WTC11 (cell line): ENCODE measurements at regions not wholly inside any gene's neighbourhood (a gene's known extent, or its start where the extent isn't known, plus 50 kb on each side); places are given as distances from the start of the nearest gene placed in this dataset.

Experiments
- ATAC-seq: fragments of 200-7000 bp; cut with Tn5 transposase; 2 replicates; pipeline ENCODE4 v1.10.0; 2021; ENCODE audit warnings: mild to moderate bottlenecking, moderate library complexity
- CTCF ChIA-PET: fragments of 300-600 bp; sonication (Branson Sonifier 250); formaldehyde crosslinking; loops from one replicate; lab custom pipeline; 2021; ENCODE audit warnings: antibody characterized with exemption; lab: Charles Lee
- POLR2A ChIA-PET: fragments of 350-600 bp; sonication (Branson Sonifier 250); formaldehyde crosslinking; loops from one replicate; lab custom pipeline; 2021; ENCODE audit warnings: antibody characterized with exemption; lab: Charles Lee
- DNase-seq: peaks from one replicate; pipeline ENCODE4 v3.0.0; 2021; ENCODE audit warnings: low spot score
- H3K27ac Mint-ChIP-seq: 2 replicates; pipeline ENCODE4 v1.8.0; 2021; ENCODE audit warnings: mixed read lengths
- H3K27me3 Mint-ChIP-seq: 2 replicates; pipeline ENCODE4 v1.8.0; 2021; ENCODE audit warnings: low read depth, mild to moderate bottlenecking, moderate library complexity, mixed read lengths
- H3K36me3 Mint-ChIP-seq: 2 replicates; pipeline ENCODE4 v1.8.0; 2021; ENCODE audit warnings: mixed read lengths
- H3K4me1 Mint-ChIP-seq: 2 replicates; pipeline ENCODE4 v1.8.0; 2022; ENCODE audit warnings: mixed read lengths
- H3K4me3 Mint-ChIP-seq: 2 replicates; pipeline ENCODE4 v1.8.0; 2021; ENCODE audit warnings: mild to moderate bottlenecking, moderate library complexity, mixed read lengths
- H3K9me3 Mint-ChIP-seq: 2 replicates; pipeline ENCODE4 v1.8.0; 2021; ENCODE audit warnings: mixed read lengths
- CREB1 ChIP-seq: sonication (generic); formaldehyde crosslinking; IDR thresholded peaks from 2 replicates; pipeline ENCODE4 v1.8.0; 2023; ENCODE audit warnings: mild to moderate bottlenecking, missing genetic modification reagents
- E2F5 ChIP-seq: sonication (generic); formaldehyde crosslinking; IDR thresholded peaks from 2 replicates; pipeline ENCODE4 v1.8.1; 2022; ENCODE audit warnings: mild to moderate bottlenecking, moderate library complexity, missing genetic modification reagents
- ERG ChIP-seq: fragments of 250-450 bp; sonication (Bioruptor Pico); IDR thresholded peaks from 2 replicates; pipeline ENCODE4 v1.8.0; 2021; ENCODE audit warnings: mild to moderate bottlenecking
- FOXP4 ChIP-seq: sonication (generic); formaldehyde crosslinking; IDR thresholded peaks from 2 replicates; pipeline ENCODE4 v1.8.0; 2022; ENCODE audit warnings: mild to moderate bottlenecking, missing genetic modification reagents
- HMGA2 ChIP-seq: fragments of 250-450 bp; sonication (Bioruptor Pico); IDR thresholded peaks from 2 replicates; pipeline ENCODE4 v1.4.0; 2021; ENCODE audit warnings: mild to moderate bottlenecking, moderate library complexity
- JUN ChIP-seq: sonication (generic); formaldehyde crosslinking; IDR thresholded peaks from 2 replicates; pipeline ENCODE4 v1.8.0; 2023; ENCODE audit warnings: mild to moderate bottlenecking, missing genetic modification reagents
- MYBL2 ChIP-seq: sonication (generic); formaldehyde crosslinking; IDR thresholded peaks from 2 replicates; pipeline ENCODE4 v1.8.1; 2023; ENCODE audit warnings: mild to moderate bottlenecking, moderate library complexity, missing genetic modification reagents
- NFYB ChIP-seq: sonication (generic); formaldehyde crosslinking; conservative IDR thresholded peaks from 2 replicates; pipeline ENCODE4 v1.8.0; 2022; ENCODE audit warnings: low read depth, missing genetic modification reagents
- NR3C1 ChIP-seq: sonication (generic); formaldehyde crosslinking; conservative IDR thresholded peaks from 2 replicates; pipeline ENCODE4 v1.8.1; 2023; ENCODE audit warnings: low read depth, mild to moderate bottlenecking, missing genetic modification reagents
- ZBTB43 ChIP-seq: sonication (generic); formaldehyde crosslinking; IDR thresholded peaks from 2 replicates; pipeline ENCODE4 v1.8.1; 2023; ENCODE audit warnings: mild to moderate bottlenecking, missing genetic modification reagents
- TF ChIP-seq, protein P1 (sequence below): sonication (generic); formaldehyde crosslinking; IDR thresholded peaks from 2 replicates; pipeline ENCODE4 v1.8.1; 2022; ENCODE audit warnings: low read depth, missing genetic modification reagents, borderline replicate concordance
- TF ChIP-seq, protein P2 (sequence below): fragments of 250-450 bp; sonication (Bioruptor Pico); IDR thresholded peaks from 2 replicates; pipeline ENCODE4 v1.9.0; 2021; ENCODE audit warnings: mild to moderate bottlenecking
- TF ChIP-seq, protein P3 (sequence below): sonication (generic); formaldehyde crosslinking; IDR thresholded peaks from 2 replicates; pipeline ENCODE4 v1.8.0; 2022; ENCODE audit warnings: missing genetic modification reagents

DNA sequence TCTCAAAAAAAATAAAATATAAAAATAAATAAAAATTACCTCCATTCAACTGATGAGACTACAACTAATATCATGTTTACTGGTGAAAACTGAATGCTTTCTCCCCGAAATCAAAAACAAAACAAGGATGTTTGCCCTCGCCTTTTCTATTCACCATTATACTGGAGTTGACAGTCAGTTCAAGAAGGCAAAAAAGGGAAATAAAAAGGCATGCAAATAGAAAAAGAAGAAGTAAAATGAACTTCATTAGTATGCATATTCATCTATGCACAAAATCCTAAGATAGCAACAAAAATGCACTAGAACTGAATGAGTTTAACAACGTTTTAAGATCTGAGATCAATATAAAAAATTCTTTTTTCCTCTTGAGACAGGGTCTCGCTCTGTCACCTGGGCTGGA is 72.7 kb upstream of the FAM174B start:
- Mint-ChIP-seq H3K4me3 (no peak overlapping the region), H3K9me3 (peaks cover 2% of the 10 kb centered on the region; the same call in 1 of the 2 replicates), H3K27ac (no peak overlapping the region; the same call in 1 of the 2 replicates), H3K36me3 (no peaks in the 10 kb centered on the region), H3K27me3 (no peaks in the 10 kb centered on the region), H3K4me1 (peaks cover 7% of the 10 kb centered on the region)
- ATAC-seq (no peak), DNase-seq (no peak)
- TF ChIP-seq, protein P1, sequence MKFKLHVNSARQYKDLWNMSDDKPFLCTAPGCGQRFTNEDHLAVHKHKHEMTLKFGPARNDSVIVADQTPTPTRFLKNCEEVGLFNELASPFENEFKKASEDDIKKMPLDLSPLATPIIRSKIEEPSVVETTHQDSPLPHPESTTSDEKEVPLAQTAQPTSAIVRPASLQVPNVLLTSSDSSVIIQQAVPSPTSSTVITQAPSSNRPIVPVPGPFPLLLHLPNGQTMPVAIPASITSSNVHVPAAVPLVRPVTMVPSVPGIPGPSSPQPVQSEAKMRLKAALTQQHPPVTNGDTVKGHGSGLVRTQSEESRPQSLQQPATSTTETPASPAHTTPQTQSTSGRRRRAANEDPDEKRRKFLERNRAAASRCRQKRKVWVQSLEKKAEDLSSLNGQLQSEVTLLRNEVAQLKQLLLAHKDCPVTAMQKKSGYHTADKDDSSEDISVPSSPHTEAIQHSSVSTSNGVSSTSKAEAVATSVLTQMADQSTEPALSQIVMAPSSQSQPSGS (CRISPR knock-in tag) = no peak
- TF ChIP-seq ZBTB43 (CRISPR knock-in tag) (no peak), ERG (CRISPR knock-in tag) (no peak), NR3C1 (CRISPR knock-in tag) (no peak), HMGA2 (CRISPR knock-in tag) (no peak), JUN (CRISPR knock-in tag) (no peak), MYBL2 (CRISPR knock-in tag) (no peak), FOXP4 (CRISPR knock-in tag) (no peak), NFYB (CRISPR knock-in tag) (no peak), E2F5 (no peak), CREB1 (CRISPR knock-in tag) (no peak)
- TF ChIP-seq, protein P2, sequence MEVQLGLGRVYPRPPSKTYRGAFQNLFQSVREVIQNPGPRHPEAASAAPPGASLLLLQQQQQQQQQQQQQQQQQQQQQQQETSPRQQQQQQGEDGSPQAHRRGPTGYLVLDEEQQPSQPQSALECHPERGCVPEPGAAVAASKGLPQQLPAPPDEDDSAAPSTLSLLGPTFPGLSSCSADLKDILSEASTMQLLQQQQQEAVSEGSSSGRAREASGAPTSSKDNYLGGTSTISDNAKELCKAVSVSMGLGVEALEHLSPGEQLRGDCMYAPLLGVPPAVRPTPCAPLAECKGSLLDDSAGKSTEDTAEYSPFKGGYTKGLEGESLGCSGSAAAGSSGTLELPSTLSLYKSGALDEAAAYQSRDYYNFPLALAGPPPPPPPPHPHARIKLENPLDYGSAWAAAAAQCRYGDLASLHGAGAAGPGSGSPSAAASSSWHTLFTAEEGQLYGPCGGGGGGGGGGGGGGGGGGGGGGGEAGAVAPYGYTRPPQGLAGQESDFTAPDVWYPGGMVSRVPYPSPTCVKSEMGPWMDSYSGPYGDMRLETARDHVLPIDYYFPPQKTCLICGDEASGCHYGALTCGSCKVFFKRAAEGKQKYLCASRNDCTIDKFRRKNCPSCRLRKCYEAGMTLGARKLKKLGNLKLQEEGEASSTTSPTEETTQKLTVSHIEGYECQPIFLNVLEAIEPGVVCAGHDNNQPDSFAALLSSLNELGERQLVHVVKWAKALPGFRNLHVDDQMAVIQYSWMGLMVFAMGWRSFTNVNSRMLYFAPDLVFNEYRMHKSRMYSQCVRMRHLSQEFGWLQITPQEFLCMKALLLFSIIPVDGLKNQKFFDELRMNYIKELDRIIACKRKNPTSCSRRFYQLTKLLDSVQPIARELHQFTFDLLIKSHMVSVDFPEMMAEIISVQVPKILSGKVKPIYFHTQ = no peak
- TF ChIP-seq, protein P3, sequence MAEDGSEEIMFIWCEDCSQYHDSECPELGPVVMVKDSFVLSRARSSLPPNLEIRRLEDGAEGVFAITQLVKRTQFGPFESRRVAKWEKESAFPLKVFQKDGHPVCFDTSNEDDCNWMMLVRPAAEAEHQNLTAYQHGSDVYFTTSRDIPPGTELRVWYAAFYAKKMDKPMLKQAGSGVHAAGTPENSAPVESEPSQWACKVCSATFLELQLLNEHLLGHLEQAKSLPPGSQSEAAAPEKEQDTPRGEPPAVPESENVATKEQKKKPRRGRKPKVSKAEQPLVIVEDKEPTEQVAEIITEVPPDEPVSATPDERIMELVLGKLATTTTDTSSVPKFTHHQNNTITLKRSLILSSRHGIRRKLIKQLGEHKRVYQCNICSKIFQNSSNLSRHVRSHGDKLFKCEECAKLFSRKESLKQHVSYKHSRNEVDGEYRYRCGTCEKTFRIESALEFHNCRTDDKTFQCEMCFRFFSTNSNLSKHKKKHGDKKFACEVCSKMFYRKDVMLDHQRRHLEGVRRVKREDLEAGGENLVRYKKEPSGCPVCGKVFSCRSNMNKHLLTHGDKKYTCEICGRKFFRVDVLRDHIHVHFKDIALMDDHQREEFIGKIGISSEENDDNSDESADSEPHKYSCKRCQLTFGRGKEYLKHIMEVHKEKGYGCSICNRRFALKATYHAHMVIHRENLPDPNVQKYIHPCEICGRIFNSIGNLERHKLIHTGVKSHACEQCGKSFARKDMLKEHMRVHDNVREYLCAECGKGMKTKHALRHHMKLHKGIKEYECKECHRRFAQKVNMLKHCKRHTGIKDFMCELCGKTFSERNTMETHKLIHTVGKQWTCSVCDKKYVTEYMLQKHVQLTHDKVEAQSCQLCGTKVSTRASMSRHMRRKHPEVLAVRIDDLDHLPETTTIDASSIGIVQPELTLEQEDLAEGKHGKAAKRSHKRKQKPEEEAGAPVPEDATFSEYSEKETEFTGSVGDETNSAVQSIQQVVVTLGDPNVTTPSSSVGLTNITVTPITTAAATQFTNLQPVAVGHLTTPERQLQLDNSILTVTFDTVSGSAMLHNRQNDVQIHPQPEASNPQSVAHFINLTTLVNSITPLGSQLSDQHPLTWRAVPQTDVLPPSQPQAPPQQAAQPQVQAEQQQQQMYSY (CRISPR knock-in tag) = no peak
- ChIA-PET CTCF (no interaction called here), POLR2A (no interaction called here)
